Activated CD8-positive, alpha-beta T cell treated with anti-CD3 and anti-CD28 coated beads, Interleukin-2, amount 10 ng/mL, durations not matched to agents 7 days and 5 days (primary cell): ENCODE measurements at regions not wholly inside any gene's neighbourhood (a gene's known extent, or its start where the extent isn't known, plus 50 kb on each side); places are given as distances from the start of the nearest gene placed in this dataset.
"Not testable (repeated sequence)": the region's sequence is repeated elsewhere in the genome, so short reads cannot be mapped to it uniquely, and the experiment has no call there.

Experiments used
- ATAC-seq: fragments of 150-1000 bp; cut with Tn5 transposase; one replicate; pipeline ENCODE4 v1.10.0; 2021; ENCODE audit warnings: moderate library complexity
- CTCF ChIA-PET: fragments of 350-600 bp; sonication (Branson Sonifier 250); formaldehyde crosslinking; loops from one replicate; lab custom pipeline; 2021; ENCODE audit warnings: antibody characterized with exemption; lab: Charles Lee
- POLR2A ChIA-PET: fragments of 350-600 bp; sonication (Branson Sonifier 250); formaldehyde crosslinking; loops from one replicate; lab custom pipeline; 2021; ENCODE audit warnings: antibody characterized with exemption; lab: Charles Lee
- DNase-seq: peaks from one replicate; pipeline ENCODE4 v3.0.0-alpha.2; 2020
- H3K27ac Mint-ChIP-seq: one replicate; pipeline ENCODE4 v1.8.0; 2021; ENCODE audit warnings: mild to moderate bottlenecking, mixed read lengths
- H3K27me3 Mint-ChIP-seq: one replicate; pipeline ENCODE4 v1.8.0; 2021; ENCODE audit warnings: low read depth, mixed read lengths
- H3K36me3 Mint-ChIP-seq: one replicate; pipeline ENCODE4 v1.8.0; 2021; ENCODE audit warnings: low read depth, mixed read lengths
- H3K4me1 Mint-ChIP-seq: one replicate; pipeline ENCODE4 v1.8.0; 2021; ENCODE audit warnings: low read depth, mixed read lengths
- H3K4me3 Mint-ChIP-seq: one replicate; pipeline ENCODE4 v1.8.0; 2021; ENCODE audit warnings: mild to moderate bottlenecking, mixed read lengths
- H3K9me3 Mint-ChIP-seq: one replicate; pipeline ENCODE4 v1.8.0; 2022; ENCODE audit warnings: mixed read lengths; ENCODE audit not compliant: insufficient read depth

- H3K36me3 Mint-ChIP-seq, H3K27ac Mint-ChIP-seq, CTCF ChIA-PET, POLR2A ChIA-PET, H3K27me3 Mint-ChIP-seq, H3K4me1 Mint-ChIP-seq, DNase-seq, H3K9me3 Mint-ChIP-seq, H3K4me3 Mint-ChIP-seq, ATAC-seq: not testable (repeated sequence)
Measured at GRCh38 chr12:9543341-9543740, 64.4 kb downstream of the KLRB1 start.

GRCh38 chr12:9542827-9543226, 64.9 kb downstream of the KLRB1 start:
- H3K27ac Mint-ChIP-seq, H3K4me1 Mint-ChIP-seq, H3K27me3 Mint-ChIP-seq, H3K4me3 Mint-ChIP-seq, CTCF ChIA-PET, ATAC-seq, POLR2A ChIA-PET, H3K36me3 Mint-ChIP-seq, H3K9me3 Mint-ChIP-seq, DNase-seq: not testable (repeated sequence)

GRCh38 chr12:9515925-9516324, 91.8 kb downstream of the KLRB1 start:
- H3K9me3 Mint-ChIP-seq, H3K27ac Mint-ChIP-seq, H3K36me3 Mint-ChIP-seq, ATAC-seq, CTCF ChIA-PET, H3K4me3 Mint-ChIP-seq, H3K4me1 Mint-ChIP-seq, POLR2A ChIA-PET, DNase-seq, H3K27me3 Mint-ChIP-seq: not testable (repeated sequence)

- H3K27ac Mint-ChIP-seq, H3K9me3 Mint-ChIP-seq, DNase-seq, ATAC-seq, H3K36me3 Mint-ChIP-seq, H3K4me3 Mint-ChIP-seq, POLR2A ChIA-PET, H3K27me3 Mint-ChIP-seq: not testable (repeated sequence)
- CTCF ChIA-PET, result interaction anchor here (1.1 kb wide), 1 partner anchor 195 kb away, joined by 3 read pairs; no protein-coding TSS in a partner anchor
- peaks cover 14% of the 10 kb centered on the region for H3K4me1 Mint-ChIP-seq
Measured at GRCh38 chr12:9512695-9513094, 95.0 kb downstream of the KLRB1 start.

GRCh38 chr12:9510392-9511011, 97.2 kb downstream of the KLRB1 start:
- H3K4me3 Mint-ChIP-seq, POLR2A ChIA-PET, H3K27me3 Mint-ChIP-seq, DNase-seq, H3K9me3 Mint-ChIP-seq, H3K27ac Mint-ChIP-seq, CTCF ChIA-PET, H3K36me3 Mint-ChIP-seq, ATAC-seq: not testable (repeated sequence)
- peaks cover 14% of the 10 kb centered on the region for H3K4me1 Mint-ChIP-seq

GRCh38 chr12:9509464-9510161, 98.1 kb downstream of the KLRB1 start:
- ChIA-PET CTCF (no interaction called here), POLR2A (no interaction called here)
- H3K36me3 Mint-ChIP-seq, result no peaks in the 10 kb centered on the region
- H3K9me3 Mint-ChIP-seq, result no peaks in the 10 kb centered on the region
- no peak overlapping the region for H3K27ac Mint-ChIP-seq
- ATAC-seq, result no peak
- no peaks in the 10 kb centered on the region for H3K27me3 Mint-ChIP-seq
- H3K4me3 Mint-ChIP-seq, result no peak overlapping the region
- peaks cover 14% of the 10 kb centered on the region for H3K4me1 Mint-ChIP-seq
- no peak for DNase-seq

GRCh38 chr12:9506746-9507145, 101.0 kb downstream of the KLRB1 start:
- H3K36me3 Mint-ChIP-seq, result no peaks in the 10 kb centered on the region
- no peak overlapping the region for H3K4me3 Mint-ChIP-seq
- ATAC-seq (no peak), DNase-seq (no peak)
- H3K9me3 Mint-ChIP-seq, result no peaks in the 10 kb centered on the region
- H3K4me1 Mint-ChIP-seq, result peaks cover 12% of the 10 kb centered on the region
- no peaks in the 10 kb centered on the region for H3K27me3 Mint-ChIP-seq
- ChIA-PET POLR2A (no interaction called here), CTCF (no interaction called here)
- H3K27ac Mint-ChIP-seq, result no peak overlapping the region

GRCh38 chr12:9503384-9503783, 104.3 kb downstream of the KLRB1 start:
- DNase-seq, ATAC-seq, H3K36me3 Mint-ChIP-seq, H3K4me3 Mint-ChIP-seq, CTCF ChIA-PET, H3K9me3 Mint-ChIP-seq, H3K4me1 Mint-ChIP-seq, H3K27ac Mint-ChIP-seq, H3K27me3 Mint-ChIP-seq, POLR2A ChIA-PET: not testable (repeated sequence)

GRCh38 chr12:9502845-9503244, 104.9 kb downstream of the KLRB1 start:
- H3K4me1 Mint-ChIP-seq, CTCF ChIA-PET, ATAC-seq, DNase-seq, H3K4me3 Mint-ChIP-seq, H3K36me3 Mint-ChIP-seq, H3K27me3 Mint-ChIP-seq, H3K9me3 Mint-ChIP-seq, H3K27ac Mint-ChIP-seq, POLR2A ChIA-PET: not testable (repeated sequence)

GRCh38 chr12:9493325-9493724, 114.4 kb downstream of the KLRB1 start:
- H3K4me3 Mint-ChIP-seq, CTCF ChIA-PET, H3K36me3 Mint-ChIP-seq, H3K27ac Mint-ChIP-seq, ATAC-seq, H3K9me3 Mint-ChIP-seq, H3K27me3 Mint-ChIP-seq, DNase-seq, H3K4me1 Mint-ChIP-seq, POLR2A ChIA-PET: not testable (repeated sequence)

- H3K36me3 Mint-ChIP-seq, POLR2A ChIA-PET, ATAC-seq, H3K9me3 Mint-ChIP-seq, H3K27me3 Mint-ChIP-seq, H3K4me1 Mint-ChIP-seq, H3K4me3 Mint-ChIP-seq, CTCF ChIA-PET, H3K27ac Mint-ChIP-seq, DNase-seq: not testable (repeated sequence)
Measured at GRCh38 chr12:9481289-9481688, 126.4 kb downstream of the KLRB1 start.

GRCh38 chr12:9474197-9474596, 133.5 kb downstream of the KLRB1 start:
- H3K27ac Mint-ChIP-seq, CTCF ChIA-PET, ATAC-seq, H3K9me3 Mint-ChIP-seq, H3K27me3 Mint-ChIP-seq, DNase-seq, H3K4me3 Mint-ChIP-seq: not testable (repeated sequence)
- POLR2A ChIA-PET, result interaction anchor here (0.6 kb wide), 1 partner anchor 144 kb away, joined by 3 read pairs; no protein-coding TSS in a partner anchor
- Mint-ChIP-seq H3K4me1 (peaks cover 21% of the 10 kb centered on the region), H3K36me3 (peaks cover 11% of the 10 kb centered on the region)
